ENCODE measurements at regions not wholly inside any gene's neighbourhood (a gene's known extent, or its start where the extent isn't known, plus 50 kb on each side); places are given as distances from the start of the nearest gene placed in this dataset.

DNA sequence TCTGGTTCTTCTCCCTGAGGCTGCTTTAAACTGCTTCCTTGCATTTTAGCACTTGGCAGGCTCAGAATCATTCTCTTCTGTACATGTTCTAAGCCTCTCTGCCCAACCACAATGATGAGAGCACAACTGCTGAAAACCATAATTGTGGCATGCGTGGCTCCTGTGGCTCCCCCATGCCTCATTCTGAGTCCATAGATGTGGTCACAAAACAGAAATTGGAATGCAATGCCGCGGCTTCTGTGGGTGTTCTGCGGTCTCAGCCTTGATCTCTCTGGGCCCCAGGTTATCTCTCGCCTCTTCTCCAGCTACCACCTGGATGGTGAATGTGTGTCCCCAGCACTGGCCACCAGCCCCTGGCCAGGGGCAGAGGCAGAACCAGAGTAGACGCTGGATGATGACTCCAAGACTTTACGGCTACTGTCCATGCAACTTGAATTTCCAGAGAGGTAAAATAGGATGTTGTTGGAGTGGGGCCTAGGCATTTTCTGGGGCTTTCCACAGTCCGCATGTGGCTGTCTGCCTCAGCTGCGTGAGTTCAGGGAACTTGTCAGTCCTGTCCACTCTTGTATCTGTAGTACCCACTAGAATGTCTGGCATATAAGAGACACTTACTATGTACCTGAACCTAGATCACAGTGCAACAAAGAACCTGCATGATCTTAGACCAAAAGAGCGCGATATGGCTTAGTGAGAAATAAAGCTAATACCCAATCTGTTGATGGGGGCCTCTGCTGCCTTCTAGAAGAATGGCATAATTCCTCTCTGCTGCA, 52.4 kb upstream of the ADRB1 start:
- no peaks in the 10 kb centered on the region for H3K27me3 ChIP-seq (ENCODE audit: insufficient read depth, low read length)
- DNase-seq (ENCODE audit: low read depth, low spot score) (no peak), ATAC-seq (no peak)
- no peaks in the 10 kb centered on the region for H3K79me2 ChIP-seq (ENCODE audit: insufficient read depth, low read length)
- H3K4me3 ChIP-seq (replicated peaks in 1 of 2; ENCODE audit: low read depth in 1 of 2, low read length in 2 of 2), result no peak overlapping the region
- H3K9me3 ChIP-seq (ENCODE audit: control insufficient read depth in 1 of 2, insufficient read depth in 1 of 2, low read depth in 1 of 2, low read length in 2 of 2), result no peaks in the 10 kb centered on the region
- H3K4me1 ChIP-seq (ENCODE audit: control insufficient read depth in 1 of 2, insufficient read depth in 2 of 2, low read length in 2 of 2), result peaks cover 0 to 11% of the 10 kb centered on the region in 2 experiments; a peak in 1 of 4 replicates
- no peaks in the 10 kb centered on the region for H4K20me1 ChIP-seq (ENCODE audit: insufficient read depth)
- intact Hi-C loops (cut with micrococcal nuclease), result no loop called here
- no TSS peak for BruUV-seq (replicated peaks)
- H2AFZ ChIP-seq (ENCODE audit: low read depth, low read length, poor library complexity, severe bottlenecking), result no peak overlapping the region
- H3K9me2 ChIP-seq (ENCODE audit: insufficient read depth), result no peaks in the 10 kb centered on the region
- H3K9ac ChIP-seq (ENCODE audit: low read length), result no peak overlapping the region
- H3K27ac ChIP-seq (ENCODE audit: low read depth, low read length), result no peak overlapping the region
- no peak overlapping the region for H3K4me2 ChIP-seq (ENCODE audit: low read length)
- RAD21 ChIA-PET (ENCODE audit: low non-redundant PET in 1 of 2, low total read pairs in 2 of 2, uncharacterized antibody in 2 of 2, unreplicated experiment in 2 of 2), result no interaction called here
- no peaks in the 10 kb centered on the region for H3K36me3 ChIP-seq (ENCODE audit: control insufficient read depth in 1 of 2, insufficient read depth in 2 of 2, low read length in 2 of 2)
- TF ChIP-seq CBX3 (IDR thresholded peaks at IDR 0.05; ENCODE audit: low read depth) (no peak), TCF7L2 (IDR thresholded peaks at IDR 0.05; ENCODE audit: borderline replicate concordance, extremely low read depth, insufficient read depth, insufficient read length) (no peak), FOSL1 (IDR thresholded peaks at IDR 0.05; ENCODE audit: low read depth) (no peak), JUND (IDR thresholded peaks at IDR 0.05) (no peak)
- CTCF ChIA-PET, result no interaction called here
- POLR2A ChIA-PET, result no interaction called here

DNA sequence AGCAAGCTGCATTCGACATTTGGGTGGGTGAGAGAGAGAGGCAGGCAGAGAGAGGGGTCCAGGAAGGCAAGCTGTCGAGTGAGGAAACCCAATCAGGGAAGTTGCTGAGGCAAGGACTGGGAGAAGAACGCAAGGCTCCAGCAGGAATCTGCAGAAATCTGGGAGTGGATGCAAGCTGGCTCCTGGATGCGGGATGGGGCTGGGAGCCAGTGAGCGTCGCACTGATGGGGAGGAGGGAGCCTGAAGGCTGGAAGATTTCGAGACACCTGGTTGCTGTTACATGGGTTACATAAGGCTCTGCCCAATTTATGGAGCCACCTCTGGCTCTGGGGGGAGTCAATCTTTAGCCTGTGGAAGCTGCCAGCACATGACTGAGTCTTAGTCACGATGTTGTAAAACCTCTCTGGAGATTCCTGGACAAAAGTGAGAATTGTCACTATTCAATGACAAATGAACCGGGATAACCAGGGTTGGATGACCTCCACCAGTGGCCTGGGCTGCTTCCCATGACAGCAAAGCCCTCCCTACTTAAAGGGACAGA, 51.1 kb upstream of the ADRB1 start:
- Histone ChIP-seq H3K4me2 (ENCODE audit: low read length) (no peak overlapping the region), H3K9me2 (ENCODE audit: insufficient read depth) (no peaks in the 10 kb centered on the region), H3K36me3 (ENCODE audit: control insufficient read depth in 1 of 2, insufficient read depth in 2 of 2, low read length in 2 of 2) (no peaks in the 10 kb centered on the region), H3K27me3 (ENCODE audit: insufficient read depth, low read length) (no peaks in the 10 kb centered on the region), H3K4me3 (replicated peaks in 1 of 2; ENCODE audit: low read depth in 1 of 2, low read length in 2 of 2) (no peak overlapping the region), H2AFZ (ENCODE audit: low read depth, low read length, poor library complexity, severe bottlenecking) (no peak overlapping the region), H3K9me3 (ENCODE audit: control insufficient read depth in 1 of 2, insufficient read depth in 1 of 2, low read depth in 1 of 2, low read length in 2 of 2) (no peaks in the 10 kb centered on the region), H3K27ac (ENCODE audit: low read depth, low read length) (no peak overlapping the region), H3K4me1 (ENCODE audit: control insufficient read depth in 1 of 2, insufficient read depth in 2 of 2, low read length in 2 of 2) (peaks cover 0 to 10% of the 10 kb centered on the region in 2 experiments; a peak in 1 of 4 replicates), H3K79me2 (ENCODE audit: insufficient read depth, low read length) (no peaks in the 10 kb centered on the region), H4K20me1 (ENCODE audit: insufficient read depth) (no peaks in the 10 kb centered on the region), H3K9ac (ENCODE audit: low read length) (no peak overlapping the region)
- intact Hi-C loops (cut with micrococcal nuclease), result no loop called here
- ChIA-PET RAD21 (ENCODE audit: low non-redundant PET in 1 of 2, low total read pairs in 2 of 2, uncharacterized antibody in 2 of 2, unreplicated experiment in 2 of 2) (no interaction called here), POLR2A (interaction anchor here (0.6 kb wide), 1 partner anchor 20 kb away, joined by 3 read pairs; no protein-coding TSS in a partner anchor), CTCF (no interaction called here)
- ATAC-seq (no peak; the same call in 1 of the 2 replicates), DNase-seq (ENCODE audit: low read depth, low spot score) (no peak)
- BruUV-seq (replicated peaks), result no TSS peak
- TF ChIP-seq, protein P1, sequence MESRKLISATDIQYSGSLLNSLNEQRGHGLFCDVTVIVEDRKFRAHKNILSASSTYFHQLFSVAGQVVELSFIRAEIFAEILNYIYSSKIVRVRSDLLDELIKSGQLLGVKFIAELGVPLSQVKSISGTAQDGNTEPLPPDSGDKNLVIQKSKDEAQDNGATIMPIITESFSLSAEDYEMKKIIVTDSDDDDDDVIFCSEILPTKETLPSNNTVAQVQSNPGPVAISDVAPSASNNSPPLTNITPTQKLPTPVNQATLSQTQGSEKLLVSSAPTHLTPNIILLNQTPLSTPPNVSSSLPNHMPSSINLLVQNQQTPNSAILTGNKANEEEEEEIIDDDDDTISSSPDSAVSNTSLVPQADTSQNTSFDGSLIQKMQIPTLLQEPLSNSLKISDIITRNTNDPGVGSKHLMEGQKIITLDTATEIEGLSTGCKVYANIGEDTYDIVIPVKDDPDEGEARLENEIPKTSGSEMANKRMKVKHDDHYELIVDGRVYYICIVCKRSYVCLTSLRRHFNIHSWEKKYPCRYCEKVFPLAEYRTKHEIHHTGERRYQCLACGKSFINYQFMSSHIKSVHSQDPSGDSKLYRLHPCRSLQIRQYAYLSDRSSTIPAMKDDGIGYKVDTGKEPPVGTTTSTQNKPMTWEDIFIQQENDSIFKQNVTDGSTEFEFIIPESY (IDR thresholded peaks at IDR 0.05; ENCODE audit: extremely low read depth, insufficient replicate concordance, low read length), result no peak
- TF ChIP-seq YY1 (IDR thresholded peaks at IDR 0.05; ENCODE audit: extremely low read depth, insufficient replicate concordance, low read depth, low read length) (no peak), ELF1 (IDR thresholded peaks at IDR 0.05; ENCODE audit: borderline replicate concordance, low read depth) (no peak), EZH2phosphoT487 (IDR thresholded peaks at IDR 0.05; ENCODE audit: borderline replicate concordance) (no peak), EZH2 (IDR thresholded peaks at IDR 0.05) (no peak), FOSL1 (IDR thresholded peaks at IDR 0.05; ENCODE audit: low read depth) (no peak), SP1 (IDR thresholded peaks at IDR 0.05; ENCODE audit: low read depth) (no peak), ZNF274 (IDR thresholded peaks at IDR 0.05; ENCODE audit: low read depth, low read length) (no peak), EGR1 (IDR thresholded peaks at IDR 0.05; ENCODE audit: low read depth) (no peak), SIN3A (IDR thresholded peaks at IDR 0.05; ENCODE audit: low read depth) (no peak), CEBPB (IDR thresholded peaks at IDR 0.05; ENCODE audit: low read depth) (no peak), TCF7L2 (IDR thresholded peaks at IDR 0.05; ENCODE audit: borderline replicate concordance, extremely low read depth, insufficient read depth, insufficient read length) (no peak), JUND (IDR thresholded peaks at IDR 0.05) (no peak), RAD21 (IDR thresholded peaks at IDR 0.05; ENCODE audit: low read depth) (no peak), ZFX (IDR thresholded peaks at IDR 0.05) (no peak)
- TF ChIP-seq, protein P2, sequence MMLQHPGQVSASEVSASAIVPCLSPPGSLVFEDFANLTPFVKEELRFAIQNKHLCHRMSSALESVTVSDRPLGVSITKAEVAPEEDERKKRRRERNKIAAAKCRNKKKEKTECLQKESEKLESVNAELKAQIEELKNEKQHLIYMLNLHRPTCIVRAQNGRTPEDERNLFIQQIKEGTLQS (IDR thresholded peaks at IDR 0.05), result no peak
